WI38 (cell line): ENCODE measurements at regions not wholly inside any gene's neighbourhood (a gene's known extent, or its start where the extent isn't known, plus 50 kb on each side); places are given as distances from the start of the nearest gene placed in this dataset.

Experiments
- H3K4me3 ChIP-seq: 2 replicates; pipeline ENCODE4 v1.5.1; 2011; ENCODE audit warnings: low read depth, mild to moderate bottlenecking, control low read depth, low read length
- CTCF ChIP-seq: IDR thresholded peaks from 2 replicates; pipeline ENCODE4 v1.5.1; 2012; ENCODE audit warnings: low read depth, mild to moderate bottlenecking, control low read depth, low read length

DNA sequence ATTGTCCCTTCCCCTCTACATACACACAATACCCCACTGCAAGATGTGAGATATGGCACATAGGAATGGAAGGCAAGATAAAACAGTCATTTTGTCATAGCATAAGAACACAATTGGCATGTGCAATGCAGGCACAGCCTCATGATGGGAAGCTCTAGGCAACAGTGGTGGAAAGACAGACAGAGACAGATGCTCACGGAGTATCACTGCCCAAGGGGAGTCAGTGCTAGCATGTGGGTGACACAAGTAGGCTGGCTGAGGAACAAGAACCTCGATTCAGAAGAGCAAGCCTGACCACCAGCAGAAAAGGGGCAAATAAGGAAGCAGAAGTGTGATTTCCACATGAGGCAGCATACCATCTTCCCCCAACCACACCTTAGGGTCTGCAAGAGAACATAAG is 323.6 kb downstream of the PAX3 start:
- H3K4me3 ChIP-seq: no peak overlapping the region
- TF ChIP-seq CTCF: no peak

DNA sequence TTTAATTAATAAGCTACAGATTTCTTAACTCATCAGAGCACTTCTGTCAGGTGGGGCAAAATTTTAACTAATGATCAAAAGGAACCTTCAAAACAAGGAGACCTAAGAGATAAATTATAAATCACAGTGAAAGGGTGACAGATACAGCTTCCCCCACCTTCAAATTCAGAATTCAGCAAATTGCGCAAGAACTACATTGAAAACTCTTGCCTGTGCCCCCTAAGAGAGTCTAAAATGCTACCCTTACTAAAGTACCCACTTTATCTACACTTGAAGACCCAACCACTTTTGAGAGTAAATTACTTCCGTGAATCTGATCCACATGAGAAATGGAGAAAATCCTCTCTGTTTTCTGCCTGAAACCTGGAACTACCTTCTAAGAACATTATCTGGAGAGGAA is 324.9 kb downstream of the PAX3 start:
- H3K4me3 ChIP-seq: no peak overlapping the region
- TF ChIP-seq CTCF: no peak

DNA sequence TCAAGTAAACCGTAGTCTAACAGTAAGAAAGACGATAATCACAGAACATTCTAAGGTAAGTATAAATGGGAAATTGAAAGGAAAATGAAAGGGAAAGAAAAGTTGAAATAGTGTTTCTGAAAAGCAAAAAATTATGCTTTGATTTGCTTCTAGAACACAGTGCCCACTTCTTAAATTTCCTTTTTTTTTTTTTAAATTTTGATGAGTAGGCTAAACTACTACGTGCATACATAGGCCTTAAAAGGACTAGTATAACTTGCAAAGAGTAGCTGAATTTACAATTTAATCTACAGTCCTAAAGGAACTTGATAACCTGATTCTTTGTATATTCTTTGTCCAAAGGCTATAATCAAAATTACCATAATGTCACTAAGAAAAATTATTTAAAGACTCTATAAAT is 325.3 kb downstream of the PAX3 start:
- no peak for TF ChIP-seq CTCF
- H3K4me3 ChIP-seq: no peak overlapping the region

DNA sequence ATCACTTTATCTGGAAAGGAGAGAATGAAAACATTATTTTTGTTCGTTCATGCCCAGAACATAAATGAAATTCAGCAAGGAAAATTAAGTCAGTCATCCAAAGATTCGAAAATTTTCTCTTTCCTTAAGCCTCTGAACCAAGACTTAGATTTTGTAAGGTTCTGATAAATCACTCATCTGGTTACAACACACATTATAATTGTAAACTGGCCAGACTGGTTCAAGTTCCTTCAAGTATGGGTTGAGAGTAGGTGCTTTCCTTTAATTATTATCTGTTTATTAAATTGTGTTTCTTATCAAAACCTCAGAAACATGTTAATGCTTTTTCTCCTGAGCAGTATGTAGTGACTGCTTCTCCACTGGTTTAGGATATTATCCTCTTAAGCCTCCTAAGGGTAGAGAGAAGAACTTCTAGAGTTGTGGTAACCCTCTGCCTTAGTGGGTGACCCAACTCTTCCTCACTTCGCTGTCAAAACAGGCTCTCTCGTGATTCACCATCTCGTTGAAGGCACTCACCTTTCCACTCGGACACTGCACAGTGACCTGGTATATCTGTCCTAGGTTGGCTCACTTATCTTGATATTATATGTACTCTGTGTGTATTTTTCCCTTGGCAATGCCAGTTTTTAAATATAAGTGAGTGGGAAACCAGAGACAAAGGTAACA is 325.9 kb downstream of the PAX3 start:
- H3K4me3 ChIP-seq: no peak overlapping the region
- no peak for TF ChIP-seq CTCF

- TF ChIP-seq CTCF: no peak
- no peak overlapping the region for H3K4me3 ChIP-seq
Observed at GRCh38 chr2:221970389-221970788, 328.4 kb downstream of the PAX3 start.

GRCh38 chr2:221969830-221970144 is 329.0 kb downstream of the PAX3 start:
- no peak overlapping the region for H3K4me3 ChIP-seq
- TF ChIP-seq CTCF: no peak

DNA sequence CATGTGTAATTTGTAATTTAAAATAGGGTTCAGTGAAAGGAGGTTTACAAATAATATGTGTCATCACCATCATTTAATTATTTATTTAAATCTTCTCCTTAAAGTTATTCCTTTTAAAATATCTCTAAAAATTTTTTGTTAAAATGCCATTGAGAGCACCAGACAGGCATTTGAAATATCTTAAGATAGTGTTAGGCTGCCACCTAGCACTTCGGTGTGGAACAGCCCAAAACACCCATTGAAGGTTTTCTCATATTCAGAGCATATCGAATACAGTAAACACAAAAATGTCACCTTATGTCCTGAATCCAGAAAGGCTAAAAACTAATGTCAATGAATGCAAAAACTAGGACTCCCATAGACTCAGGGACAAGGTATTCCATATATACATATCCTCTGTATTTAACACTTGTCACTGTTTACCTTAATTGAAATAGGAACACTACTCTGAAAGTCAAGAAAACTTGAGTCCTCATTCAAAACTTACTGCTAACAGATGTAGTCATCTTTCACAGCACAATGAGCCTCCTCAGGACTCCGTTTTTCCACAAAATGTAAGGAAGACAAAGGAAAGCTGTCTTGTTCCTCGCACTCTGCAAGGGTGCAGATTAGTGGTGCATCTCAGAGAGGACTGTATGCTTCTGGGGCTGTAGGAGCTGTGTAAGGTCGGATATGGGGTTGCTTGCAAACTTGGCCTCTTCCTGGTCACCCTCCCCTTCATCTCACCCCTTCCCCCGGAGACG is 329.5 kb downstream of the PAX3 start:
- no peak overlapping the region for H3K4me3 ChIP-seq

More for the DNA sequence above, 329.5 kb downstream of the PAX3 start:
- TF ChIP-seq CTCF: peak; percentile 58
